ENCODE measurements at regions not wholly inside any gene's neighbourhood (a gene's known extent, or its start where the extent isn't known, plus 50 kb on each side); places are given as distances from the start of the nearest gene placed in this dataset.

DNA sequence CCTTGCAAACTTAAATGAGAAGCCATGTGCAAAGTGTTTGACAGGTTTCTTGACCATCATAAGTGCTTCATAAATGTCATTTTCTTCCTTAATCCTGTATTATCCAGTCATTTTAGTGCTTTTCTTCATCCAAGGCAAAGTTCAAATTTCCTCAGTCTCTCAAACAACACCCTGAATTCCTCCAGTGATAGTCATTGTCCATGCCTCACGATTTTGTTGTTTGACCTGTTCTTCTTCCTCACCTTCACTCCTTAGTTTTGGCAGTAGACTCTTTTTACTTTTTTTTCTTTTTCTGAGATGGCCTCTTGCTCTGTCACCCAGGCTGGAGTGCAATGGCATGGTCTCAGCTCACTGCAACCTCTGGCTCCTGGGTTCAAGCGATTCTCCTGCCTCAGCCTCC, 1257.3 kb downstream of the FAM181B start:
- TF ChIP-seq, protein P1, sequence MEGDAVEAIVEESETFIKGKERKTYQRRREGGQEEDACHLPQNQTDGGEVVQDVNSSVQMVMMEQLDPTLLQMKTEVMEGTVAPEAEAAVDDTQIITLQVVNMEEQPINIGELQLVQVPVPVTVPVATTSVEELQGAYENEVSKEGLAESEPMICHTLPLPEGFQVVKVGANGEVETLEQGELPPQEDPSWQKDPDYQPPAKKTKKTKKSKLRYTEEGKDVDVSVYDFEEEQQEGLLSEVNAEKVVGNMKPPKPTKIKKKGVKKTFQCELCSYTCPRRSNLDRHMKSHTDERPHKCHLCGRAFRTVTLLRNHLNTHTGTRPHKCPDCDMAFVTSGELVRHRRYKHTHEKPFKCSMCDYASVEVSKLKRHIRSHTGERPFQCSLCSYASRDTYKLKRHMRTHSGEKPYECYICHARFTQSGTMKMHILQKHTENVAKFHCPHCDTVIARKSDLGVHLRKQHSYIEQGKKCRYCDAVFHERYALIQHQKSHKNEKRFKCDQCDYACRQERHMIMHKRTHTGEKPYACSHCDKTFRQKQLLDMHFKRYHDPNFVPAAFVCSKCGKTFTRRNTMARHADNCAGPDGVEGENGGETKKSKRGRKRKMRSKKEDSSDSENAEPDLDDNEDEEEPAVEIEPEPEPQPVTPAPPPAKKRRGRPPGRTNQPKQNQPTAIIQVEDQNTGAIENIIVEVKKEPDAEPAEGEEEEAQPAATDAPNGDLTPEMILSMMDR (IDR thresholded peaks at IDR 0.05; ENCODE audit: insufficient read depth, low read length): no peak
- TF ChIP-seq GABPA (IDR thresholded peaks at IDR 0.05; ENCODE audit: low read depth): no peak
- TF ChIP-seq POLR2AphosphoS5 (IDR thresholded peaks at IDR 0.05; ENCODE audit: low read depth): no peak
- TF ChIP-seq, protein P2, sequence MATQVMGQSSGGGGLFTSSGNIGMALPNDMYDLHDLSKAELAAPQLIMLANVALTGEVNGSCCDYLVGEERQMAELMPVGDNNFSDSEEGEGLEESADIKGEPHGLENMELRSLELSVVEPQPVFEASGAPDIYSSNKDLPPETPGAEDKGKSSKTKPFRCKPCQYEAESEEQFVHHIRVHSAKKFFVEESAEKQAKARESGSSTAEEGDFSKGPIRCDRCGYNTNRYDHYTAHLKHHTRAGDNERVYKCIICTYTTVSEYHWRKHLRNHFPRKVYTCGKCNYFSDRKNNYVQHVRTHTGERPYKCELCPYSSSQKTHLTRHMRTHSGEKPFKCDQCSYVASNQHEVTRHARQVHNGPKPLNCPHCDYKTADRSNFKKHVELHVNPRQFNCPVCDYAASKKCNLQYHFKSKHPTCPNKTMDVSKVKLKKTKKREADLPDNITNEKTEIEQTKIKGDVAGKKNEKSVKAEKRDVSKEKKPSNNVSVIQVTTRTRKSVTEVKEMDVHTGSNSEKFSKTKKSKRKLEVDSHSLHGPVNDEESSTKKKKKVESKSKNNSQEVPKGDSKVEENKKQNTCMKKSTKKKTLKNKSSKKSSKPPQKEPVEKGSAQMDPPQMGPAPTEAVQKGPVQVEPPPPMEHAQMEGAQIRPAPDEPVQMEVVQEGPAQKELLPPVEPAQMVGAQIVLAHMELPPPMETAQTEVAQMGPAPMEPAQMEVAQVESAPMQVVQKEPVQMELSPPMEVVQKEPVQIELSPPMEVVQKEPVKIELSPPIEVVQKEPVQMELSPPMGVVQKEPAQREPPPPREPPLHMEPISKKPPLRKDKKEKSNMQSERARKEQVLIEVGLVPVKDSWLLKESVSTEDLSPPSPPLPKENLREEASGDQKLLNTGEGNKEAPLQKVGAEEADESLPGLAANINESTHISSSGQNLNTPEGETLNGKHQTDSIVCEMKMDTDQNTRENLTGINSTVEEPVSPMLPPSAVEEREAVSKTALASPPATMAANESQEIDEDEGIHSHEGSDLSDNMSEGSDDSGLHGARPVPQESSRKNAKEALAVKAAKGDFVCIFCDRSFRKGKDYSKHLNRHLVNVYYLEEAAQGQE (IDR thresholded peaks at IDR 0.05; ENCODE audit: insufficient replicate concordance, low read depth): no peak
- no peak for TF ChIP-seq SPI1 (IDR thresholded peaks at IDR 0.05; ENCODE audit: borderline replicate concordance, low read depth)

All from HL-60 (cell line).